ENCODE measurements at regions not wholly inside any gene's neighbourhood (a gene's known extent, or its start where the extent isn't known, plus 50 kb on each side); places are given as distances from the start of the nearest gene placed in this dataset.

DNA sequence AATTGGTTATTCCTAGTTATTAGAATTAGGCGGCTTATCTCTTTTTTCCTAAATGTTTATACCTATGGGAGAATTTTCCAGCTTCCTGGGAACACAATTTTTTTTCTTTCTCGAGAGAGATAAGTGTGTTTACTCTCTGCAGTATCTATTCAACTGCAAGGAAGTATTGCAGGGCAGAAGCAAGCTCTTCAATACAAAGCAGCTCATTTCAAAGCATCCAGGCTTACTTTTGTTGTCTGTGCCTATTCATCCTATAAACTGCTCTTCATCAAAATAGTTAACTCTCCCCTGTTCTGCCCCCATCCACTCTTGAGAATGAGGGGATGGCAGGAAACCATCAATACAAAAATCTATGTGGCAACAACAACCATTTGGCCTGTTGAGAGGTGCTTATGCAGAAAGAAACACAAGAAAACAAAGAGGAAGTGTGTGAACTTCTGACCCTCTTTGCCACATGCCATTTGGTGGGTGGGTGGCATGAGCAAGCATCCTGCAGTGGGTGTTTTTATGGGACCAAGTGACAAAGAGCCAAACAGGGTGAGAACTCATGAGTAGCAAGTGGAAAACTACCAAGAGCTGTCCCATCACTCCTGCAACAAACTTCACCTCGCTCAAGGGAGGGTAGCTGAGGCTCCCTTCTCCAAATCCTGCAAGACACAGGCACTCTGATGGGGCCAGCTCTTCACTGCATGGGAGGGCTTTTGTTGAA, 50.6 kb upstream of the MRPS6 start:
- DNase-seq (ENCODE audit: extremely low read depth, low read depth) = no peak
- TF ChIP-seq, protein P1, sequence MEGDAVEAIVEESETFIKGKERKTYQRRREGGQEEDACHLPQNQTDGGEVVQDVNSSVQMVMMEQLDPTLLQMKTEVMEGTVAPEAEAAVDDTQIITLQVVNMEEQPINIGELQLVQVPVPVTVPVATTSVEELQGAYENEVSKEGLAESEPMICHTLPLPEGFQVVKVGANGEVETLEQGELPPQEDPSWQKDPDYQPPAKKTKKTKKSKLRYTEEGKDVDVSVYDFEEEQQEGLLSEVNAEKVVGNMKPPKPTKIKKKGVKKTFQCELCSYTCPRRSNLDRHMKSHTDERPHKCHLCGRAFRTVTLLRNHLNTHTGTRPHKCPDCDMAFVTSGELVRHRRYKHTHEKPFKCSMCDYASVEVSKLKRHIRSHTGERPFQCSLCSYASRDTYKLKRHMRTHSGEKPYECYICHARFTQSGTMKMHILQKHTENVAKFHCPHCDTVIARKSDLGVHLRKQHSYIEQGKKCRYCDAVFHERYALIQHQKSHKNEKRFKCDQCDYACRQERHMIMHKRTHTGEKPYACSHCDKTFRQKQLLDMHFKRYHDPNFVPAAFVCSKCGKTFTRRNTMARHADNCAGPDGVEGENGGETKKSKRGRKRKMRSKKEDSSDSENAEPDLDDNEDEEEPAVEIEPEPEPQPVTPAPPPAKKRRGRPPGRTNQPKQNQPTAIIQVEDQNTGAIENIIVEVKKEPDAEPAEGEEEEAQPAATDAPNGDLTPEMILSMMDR (IDR thresholded peaks at IDR 0.05; ENCODE audit: low read depth, low read length) = no peak

DNA sequence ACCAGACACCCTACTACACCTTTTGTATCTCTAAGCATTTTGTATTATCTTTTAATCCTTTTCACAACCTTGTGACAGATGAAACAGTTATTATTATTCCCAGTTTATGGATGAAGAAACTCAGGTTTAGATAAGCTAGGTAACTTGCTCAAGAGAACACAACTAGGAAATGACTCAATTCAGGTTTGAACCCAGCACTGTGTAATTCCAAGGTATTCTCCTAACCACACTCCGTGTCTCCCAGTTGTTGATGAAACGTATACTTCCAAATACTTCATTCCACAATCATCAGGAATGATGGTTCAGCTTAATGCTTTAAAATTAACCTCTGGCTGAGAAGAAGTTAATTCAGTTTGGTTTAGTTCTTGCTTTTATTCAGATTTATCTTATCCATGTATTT, 51.7 kb upstream of the MRPS6 start:
- DNase-seq (ENCODE audit: extremely low read depth, low read depth) = no peak
- TF ChIP-seq, protein P1 (IDR thresholded peaks at IDR 0.05; ENCODE audit: low read depth, low read length) = no peak

- TF ChIP-seq, protein P1 (IDR thresholded peaks at IDR 0.05; ENCODE audit: low read depth, low read length) = no peak
- no peak for DNase-seq (ENCODE audit: extremely low read depth, low read depth)
Observed at GRCh38 chr21:34020983-34021553, 52.3 kb upstream of the MRPS6 start.

- DNase-seq (ENCODE audit: extremely low read depth, low read depth) = no peak
- TF ChIP-seq, protein P1 (IDR thresholded peaks at IDR 0.05; ENCODE audit: low read depth, low read length) = no peak
Observed at GRCh38 chr21:34020005-34020847, 53.2 kb upstream of the MRPS6 start.

DNA sequence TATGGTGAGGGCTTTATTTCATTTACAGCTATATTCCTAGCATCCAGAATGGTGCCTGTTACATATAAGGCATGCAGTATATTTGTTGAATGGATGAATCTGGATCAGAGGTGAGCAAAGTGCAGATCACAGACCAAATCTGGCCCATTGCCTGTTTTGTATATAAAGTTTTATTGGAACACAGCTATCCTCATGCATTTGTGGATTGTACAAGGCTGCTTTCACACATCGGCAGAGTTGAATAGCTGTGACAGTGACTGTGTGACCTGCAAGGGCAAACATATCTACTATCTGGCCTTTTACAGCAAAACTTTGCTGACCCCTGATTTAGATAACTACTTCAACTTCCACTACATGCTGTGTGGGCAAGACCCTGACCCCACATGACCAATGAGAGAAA, 54.0 kb upstream of the MRPS6 start:
- TF ChIP-seq, protein P1 (IDR thresholded peaks at IDR 0.05; ENCODE audit: low read depth, low read length) = no peak
- DNase-seq (ENCODE audit: extremely low read depth, low read depth) = no peak

GRCh38 chr21:34018910-34019309, 54.5 kb upstream of the MRPS6 start:
- DNase-seq (ENCODE audit: extremely low read depth, low read depth) = no peak
- TF ChIP-seq, protein P1 (IDR thresholded peaks at IDR 0.05; ENCODE audit: low read depth, low read length) = no peak

GRCh38 chr21:34018185-34018584, 55.2 kb upstream of the MRPS6 start:
- DNase-seq (ENCODE audit: extremely low read depth, low read depth) = no peak
- TF ChIP-seq, protein P1 (IDR thresholded peaks at IDR 0.05; ENCODE audit: low read depth, low read length) = no peak
